GM23338 (cell line): ENCODE measurements at regions not wholly inside any gene's neighbourhood (a gene's known extent, or its start where the extent isn't known, plus 50 kb on each side); places are given as distances from the start of the nearest gene placed in this dataset.

ENCODE experiments used
- ATAC-seq: fragments of 200-7000 bp; cut with Tn5 transposase; 3 replicates; pipeline ENCODE4 v1.9.1; 2020
- DNase-seq: peaks from one replicate; pipeline ENCODE4 v3.0.0-alpha.2; 2015; ENCODE audit warnings: low spot score
- H2AFZ ChIP-seq: fragments of 200-600 bp; sonication (generic); 2 replicates; pipeline ENCODE4 v1.8.0; 2016; ENCODE audit warnings: antibody characterized with exemption, mild to moderate bottlenecking, moderate library complexity
- H3F3A ChIP-seq: fragments of 200-600 bp; sonication (generic); replicated peaks from 2 replicates; pipeline ENCODE4 v1.8.0; 2017; ENCODE audit warnings: antibody characterized with exemption, mixed run types, low read depth
- H3K27ac ChIP-seq: fragments of 200-600 bp; sonication (generic); 2 replicates; pipeline ENCODE4 v1.6.1; 2016; ENCODE audit warnings: low read depth
- H3K27me3 ChIP-seq: fragments of 200-600 bp; sonication (generic); 2 replicates; pipeline ENCODE4 v1.8.0; 2016; ENCODE audit warnings: mild to moderate bottlenecking, mixed run types, moderate library complexity; ENCODE audit not compliant: insufficient read depth
- H3K36me3 ChIP-seq: fragments of 200-600 bp; sonication (generic); 2 replicates; pipeline ENCODE4 v1.8.0; 2016; ENCODE audit warnings: mild to moderate bottlenecking; ENCODE audit not compliant: insufficient read depth
- H3K4me1 ChIP-seq: fragments of 200-600 bp; sonication (generic); 2 replicates; pipeline ENCODE4 v1.8.0; 2016; ENCODE audit warnings: mild to moderate bottlenecking, moderate library complexity; ENCODE audit not compliant: insufficient read depth
- H3K4me2 ChIP-seq: fragments of 200-600 bp; sonication (generic); 2 replicates; pipeline ENCODE4 v1.7.1; 2017; ENCODE audit warnings: mixed run types
- H3K4me3 ChIP-seq: fragments of 200-600 bp; sonication (generic); 2 replicates; pipeline ENCODE4 v1.6.1; 2016; ENCODE audit warnings: mixed run types
- H3K79me2 ChIP-seq: fragments of 200-600 bp; sonication (generic); replicated peaks from 2 replicates; pipeline ENCODE4 v1.8.0; 2017; ENCODE audit warnings: mild to moderate bottlenecking; ENCODE audit not compliant: insufficient read depth
- H3K9me2 ChIP-seq: fragments of 200-600 bp; sonication (generic); 2 replicates; pipeline ENCODE4 v1.8.0; 2017; ENCODE audit not compliant: insufficient read depth
- H4K20me1 ChIP-seq: fragments of 200-600 bp; sonication (generic); replicated peaks from 2 replicates; pipeline ENCODE4 v1.8.0; 2017; ENCODE audit warnings: mild to moderate bottlenecking; ENCODE audit not compliant: insufficient read depth
- H3K27ac Mint-ChIP-seq: 2 replicates; pipeline ENCODE4 v1.8.0; 2020; ENCODE audit warnings: inconsistent platforms, mild to moderate bottlenecking, moderate library complexity, mixed read lengths
- H3K27me3 Mint-ChIP-seq: 3 replicates; pipeline ENCODE4 v1.8.0; 2022; ENCODE audit warnings: low read depth, mild to moderate bottlenecking, moderate library complexity, mixed read lengths, inconsistent platforms; ENCODE audit not compliant: insufficient read depth, poor library complexity
- H3K36me3 Mint-ChIP-seq: 3 replicates; pipeline ENCODE4 v1.8.0; 2021; ENCODE audit warnings: low read depth, mild to moderate bottlenecking, inconsistent platforms, moderate library complexity, mixed read lengths
- H3K4me1 Mint-ChIP-seq: 3 replicates; pipeline ENCODE4 v1.8.0; 2020; ENCODE audit warnings: mild to moderate bottlenecking, inconsistent platforms, mixed read lengths
- H3K4me3 Mint-ChIP-seq: 3 replicates; pipeline ENCODE4 v1.8.0; 2021; ENCODE audit warnings: moderate library complexity, mild to moderate bottlenecking, inconsistent platforms, mixed read lengths
- H3K9me3 Mint-ChIP-seq: 3 replicates; pipeline ENCODE4 v1.8.0; 2020; ENCODE audit warnings: moderate library complexity, mild to moderate bottlenecking, inconsistent platforms, mixed read lengths
- CREB1 ChIP-seq: fragments of 250-450 bp; sonication (Bioruptor Pico); IDR thresholded peaks from 2 replicates; pipeline ENCODE4 v1.5.0; 2020; ENCODE audit warnings: low read depth, mild to moderate bottlenecking, moderate library complexity
- CTCF ChIP-seq, 2 experiments: fragments of 200-600 bp in 1 of 2; sonication (generic) in 1 of 2; conservative IDR thresholded peaks; 2 replicates each; pipeline versions ENCODE4 v1.5.1 to v1.6.1; 2016 to 2017; ENCODE audit warnings: antibody characterized with exemption in 2 of 2, low read depth in 2 of 2, mild to moderate bottlenecking in 2 of 2, moderate library complexity in 1 of 2
- ETS1 ChIP-seq: IDR thresholded peaks from 2 replicates; pipeline ENCODE4 v1.6.1; 2016; ENCODE audit warnings: antibody characterized with exemption
- EZH2phosphoT487 ChIP-seq: fragments of 200-600 bp; sonication (generic); IDR thresholded peaks from one replicate; pipeline ENCODE4 v1.8.1; 2018; ENCODE audit warnings: antibody characterized with exemption; ENCODE audit not compliant: unreplicated experiment
- JUNB ChIP-seq: IDR thresholded peaks from one replicate; pipeline ENCODE4 v1.6.1; 2016; ENCODE audit warnings: antibody characterized with exemption; ENCODE audit not compliant: unreplicated experiment
- NANOG ChIP-seq: IDR thresholded peaks from 2 replicates; pipeline ENCODE4 v1.6.1; 2016; ENCODE audit warnings: antibody characterized with exemption, borderline replicate concordance
- POLR2AphosphoS5 ChIP-seq: IDR thresholded peaks from 2 replicates; pipeline ENCODE4 v1.6.1; 2016; ENCODE audit warnings: antibody characterized with exemption, low read depth
- REST ChIP-seq: IDR thresholded peaks from one replicate; pipeline ENCODE4 v1.6.1; 2018; ENCODE audit warnings: antibody characterized with exemption; ENCODE audit not compliant: unreplicated experiment
- STAT1 ChIP-seq: IDR thresholded peaks from one replicate; pipeline ENCODE4 v1.6.1; 2016; ENCODE audit warnings: antibody characterized with exemption; ENCODE audit not compliant: unreplicated experiment
- ZNF114 ChIP-seq: fragments of 250-450 bp; sonication (Bioruptor Pico); IDR thresholded peaks from 2 replicates; pipeline ENCODE4 v1.5.0; 2020; ENCODE audit warnings: mild to moderate bottlenecking, moderate library complexity
- ZNF331 ChIP-seq: fragments of 250-450 bp; sonication (Bioruptor Pico); IDR thresholded peaks from 2 replicates; pipeline ENCODE4 v1.5.0; 2020; ENCODE audit warnings: low read depth, mild to moderate bottlenecking, moderate library complexity
- ZNF462 ChIP-seq: fragments of 250-450 bp; sonication (Bioruptor Pico); IDR thresholded peaks from 2 replicates; pipeline ENCODE4 v1.5.0; 2020; ENCODE audit warnings: mild to moderate bottlenecking, moderate library complexity

- TF ChIP-seq CTCF (conservative IDR thresholded peaks at IDR 0.05; ENCODE audit: low read depth in 2 of 2) (no peak), ZNF331 (CRISPR knock-in tag) (no peak), POLR2AphosphoS5 (no peak), REST (no peak), ZNF114 (CRISPR knock-in tag) (no peak), CREB1 (no peak), NANOG (no peak), EZH2phosphoT487 (no peak), ZNF462 (no peak), JUNB (no peak), ETS1 (no peak), STAT1 (no peak)
- Histone ChIP-seq H3K27ac (no peak overlapping the region), H3K4me1 (peaks cover 37% of the 10 kb centered on the region), H4K20me1 (no peaks in the 10 kb centered on the region), H3K36me3 (no peaks in the 10 kb centered on the region), H3K4me2 (0 out of 2 replicates have a peak overlapping the region, but pooled peaks have one; percentile 11), H2AFZ (no peak overlapping the region), H3F3A (no peaks in the 10 kb centered on the region), H3K9me2 (no peaks in the 10 kb centered on the region), H3K27me3 (no peaks in the 10 kb centered on the region), H3K79me2 (no peaks in the 10 kb centered on the region), H3K4me3 (no peak overlapping the region)
- Mint-ChIP-seq H3K4me1 (peaks cover 46% of the 10 kb centered on the region), H3K9me3 (no peaks in the 10 kb centered on the region), H3K27ac (no peak overlapping the region; the same call in 1 of the 2 replicates), H3K27me3 (peaks cover 2% of the 10 kb centered on the region), H3K4me3 (no peak overlapping the region; the same call in 2 of the 3 replicates), H3K36me3 (no peaks in the 10 kb centered on the region)
- DNase-seq (peak; percentile 32), ATAC-seq (peak; percentile 50)
Observed at GRCh38 chr1:199691540-199691939, 336.0 kb upstream of the NR5A2 start.
